HG02943 (cell line): ENCODE measurements at regions not wholly inside any gene's neighbourhood (a gene's known extent, or its start where the extent isn't known, plus 50 kb on each side); places are given as distances from the start of the nearest gene placed in this dataset.

Source experiments
- ATAC-seq: cut with Tn5 transposase; IDR thresholded peaks from one replicate; pipeline ENCODE4 v1.9.1; 2021; ENCODE audit warnings: mild to moderate bottlenecking, low read depth, moderate library complexity; ENCODE audit not compliant: unreplicated experiment

DNA sequence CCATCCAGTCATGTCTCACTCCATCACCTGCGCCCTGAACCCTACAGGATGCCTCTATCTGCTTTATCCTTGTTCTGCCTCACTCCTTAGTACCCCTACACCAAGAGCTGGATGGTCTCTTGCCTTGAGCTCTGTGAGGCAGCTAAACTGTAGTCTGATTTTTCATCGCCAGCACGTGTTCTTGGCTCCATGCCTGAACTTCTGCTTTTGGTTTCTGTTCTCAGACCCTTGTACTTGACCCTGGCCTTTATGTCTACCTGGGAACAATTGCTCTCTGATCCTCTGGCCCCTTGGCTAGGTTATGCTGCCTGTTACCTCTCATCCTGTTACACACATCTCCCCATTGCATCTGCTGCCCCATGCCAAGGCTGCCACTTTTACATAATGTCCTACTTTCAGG is 318.0 kb upstream of the LMCD1 start:
- ATAC-seq: no peak

DNA sequence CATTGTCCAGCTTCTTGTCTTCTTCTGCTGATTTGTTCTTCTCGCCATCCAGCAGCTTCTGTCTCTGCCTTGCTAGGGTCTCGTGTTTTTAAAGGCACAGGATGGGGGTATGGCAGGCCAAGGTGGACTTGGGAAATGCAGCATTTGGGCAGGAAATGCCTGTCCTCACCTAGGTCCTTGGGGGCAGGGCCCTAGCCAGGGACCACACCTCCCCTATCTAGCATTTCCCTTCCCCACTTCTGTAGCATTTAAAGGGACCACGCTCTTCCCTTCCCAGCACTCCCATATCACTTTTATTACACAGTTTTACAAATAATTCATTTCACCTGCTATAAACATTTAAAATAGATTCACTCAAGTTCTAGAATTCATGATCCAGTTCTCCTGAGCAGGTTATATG is 315.4 kb upstream of the LMCD1 start:
- no peak for ATAC-seq

DNA sequence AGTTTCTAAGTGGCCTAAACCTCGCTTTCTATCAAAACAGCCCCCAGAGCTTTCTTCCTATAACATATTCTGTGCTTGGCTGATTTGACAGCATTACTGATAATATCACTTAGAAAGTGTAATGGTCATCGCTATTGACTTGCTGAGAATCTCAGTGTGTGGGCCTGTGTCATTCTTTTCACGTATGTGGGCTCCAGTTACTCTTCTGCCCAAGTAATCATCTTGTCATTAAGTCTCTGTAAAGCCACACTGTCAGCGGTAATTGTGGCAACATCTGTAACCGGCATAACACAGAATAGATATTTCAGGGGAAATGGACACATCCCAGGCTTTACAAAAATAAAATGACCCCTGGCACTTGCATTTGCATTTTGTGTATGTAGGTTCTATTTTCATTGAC is 313.6 kb upstream of the LMCD1 start:
- ATAC-seq: no peak

DNA sequence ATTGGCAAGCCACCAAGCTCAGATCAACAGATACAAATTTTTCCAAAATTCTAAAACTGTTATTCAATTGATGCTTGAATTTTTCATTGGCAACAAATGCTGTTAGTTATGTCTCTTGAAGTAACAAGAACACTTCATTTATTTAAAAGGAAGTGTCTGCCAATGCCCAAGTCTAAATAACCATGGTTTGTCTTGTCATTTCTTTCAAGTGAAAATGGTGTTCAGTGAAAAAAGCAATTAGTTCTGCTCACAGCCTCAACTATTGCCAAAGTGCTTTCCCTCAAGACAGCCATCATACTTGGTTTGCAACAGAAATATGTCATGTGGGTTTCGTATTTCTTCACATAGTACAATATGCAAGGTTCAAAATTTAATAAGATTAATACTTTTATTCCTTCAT is 312.6 kb upstream of the LMCD1 start:
- ATAC-seq: no peak

DNA sequence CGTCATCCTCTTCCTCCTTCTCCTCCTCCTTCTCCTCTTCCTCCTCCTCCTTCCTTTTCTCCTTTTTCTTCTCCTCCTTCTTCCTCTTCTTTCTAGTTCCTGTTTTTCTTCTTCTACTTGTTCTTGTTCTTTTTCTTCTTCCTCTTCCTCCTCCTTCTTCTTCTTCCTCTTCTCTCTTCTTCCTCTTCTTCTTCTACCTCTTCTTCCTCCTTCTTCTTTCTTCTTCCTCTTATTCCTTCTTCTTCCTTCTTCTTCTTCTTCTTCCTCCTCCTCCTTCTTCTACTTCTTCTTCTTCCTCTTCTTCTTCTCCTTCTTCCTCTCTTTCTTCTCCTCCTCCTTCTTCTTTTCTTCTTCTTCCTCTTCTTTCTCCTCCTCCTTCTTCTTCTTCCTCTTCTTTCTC is 310.2 kb upstream of the LMCD1 start:
- ATAC-seq: no peak

DNA sequence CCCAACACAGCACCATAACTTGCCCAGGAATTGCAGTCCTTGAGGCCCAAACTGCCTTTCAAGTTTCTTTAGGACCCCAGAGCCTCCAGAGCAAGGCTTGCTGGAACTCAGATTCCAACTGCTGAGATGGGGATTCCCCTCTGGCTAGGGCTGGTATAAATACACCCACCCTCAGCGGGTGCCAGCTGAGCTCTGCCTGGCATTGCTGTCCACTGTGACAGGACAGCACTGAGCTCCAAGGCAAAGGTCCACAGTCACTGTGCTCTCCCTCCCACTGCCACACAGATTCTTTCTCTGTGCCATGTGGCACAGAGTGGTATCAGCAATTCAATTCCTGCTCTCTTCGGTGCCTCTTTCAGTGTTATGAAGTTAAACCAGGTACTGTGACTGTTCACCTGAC is 304.2 kb upstream of the LMCD1 start:
- ATAC-seq: no peak

DNA sequence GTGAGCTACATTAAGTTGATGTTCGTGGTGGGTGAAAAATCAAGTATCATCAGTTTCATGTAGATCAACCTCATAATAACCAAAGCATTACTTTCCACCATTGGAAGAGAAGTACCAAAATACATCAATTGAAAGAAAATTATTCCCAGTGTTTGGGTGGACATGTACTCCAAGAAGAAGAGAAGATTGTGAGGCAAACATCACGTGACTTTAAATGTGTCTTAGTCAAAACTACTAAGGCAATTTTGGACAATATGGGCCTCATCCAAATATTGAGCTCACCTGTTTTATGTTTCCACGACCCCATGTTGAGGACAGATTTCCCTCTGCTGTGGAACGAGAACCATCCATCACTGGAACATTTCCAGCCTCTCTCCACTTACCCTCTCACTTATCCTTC is 303.0 kb upstream of the LMCD1 start:
- ATAC-seq: no peak

DNA sequence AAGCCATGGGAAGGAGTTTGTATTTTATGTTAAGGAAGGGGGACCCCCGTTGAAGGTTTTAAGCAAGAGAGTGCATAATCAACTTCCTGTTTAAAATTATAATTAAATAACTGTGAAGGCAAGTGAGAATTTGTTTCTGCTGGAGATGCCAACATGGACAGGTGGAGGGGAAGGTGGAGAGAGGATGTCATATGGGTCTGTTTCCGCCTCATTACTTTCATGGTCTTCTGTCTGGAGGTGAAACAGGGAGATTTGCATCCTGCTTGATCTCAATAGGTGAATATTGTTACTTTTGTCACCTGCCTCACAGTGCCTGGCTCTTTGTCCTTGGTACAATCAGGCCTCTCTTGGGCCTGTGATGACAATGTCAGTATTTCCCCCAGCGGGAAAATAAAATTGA is 300.6 kb upstream of the LMCD1 start:
- ATAC-seq: no peak

DNA sequence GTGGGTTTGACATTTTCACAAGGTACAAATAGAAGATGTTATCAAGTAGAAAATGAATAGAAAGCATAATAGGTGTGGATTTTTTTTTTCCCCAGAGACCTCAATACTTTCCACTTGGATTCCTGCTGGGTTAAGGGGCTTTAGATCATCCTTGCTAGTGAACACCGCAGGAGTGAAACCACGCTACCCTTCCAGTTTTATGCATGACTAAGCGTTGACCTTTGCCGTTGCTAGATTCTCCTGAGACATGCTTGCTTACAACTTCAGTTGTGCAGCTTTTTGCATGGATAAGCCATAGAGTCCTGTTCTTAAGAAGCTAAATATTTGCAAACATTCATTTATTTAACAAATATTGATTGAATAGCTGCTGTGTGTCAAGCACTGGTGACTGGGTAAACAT is 299.7 kb upstream of the LMCD1 start:
- ATAC-seq: no peak

DNA sequence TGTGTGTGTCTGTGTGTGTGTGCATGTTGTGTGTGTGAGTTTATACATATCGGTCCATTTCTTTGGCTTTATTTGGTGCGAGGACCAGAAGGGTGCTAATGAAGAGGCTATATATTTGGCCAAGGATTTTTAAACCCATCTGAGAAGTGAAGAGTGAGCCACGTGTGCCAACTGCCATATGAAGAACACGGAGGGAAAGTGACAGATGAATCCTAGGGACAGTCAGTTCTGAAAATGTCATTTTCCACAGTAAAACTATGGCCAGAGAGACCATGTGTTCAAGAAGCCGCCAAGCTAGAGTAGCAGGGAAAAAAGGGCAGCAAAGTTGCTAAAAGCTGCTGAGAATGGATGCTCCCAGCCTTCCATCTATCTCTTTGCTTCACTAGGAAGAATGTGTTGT is 297.3 kb upstream of the LMCD1 start:
- no peak for ATAC-seq

DNA sequence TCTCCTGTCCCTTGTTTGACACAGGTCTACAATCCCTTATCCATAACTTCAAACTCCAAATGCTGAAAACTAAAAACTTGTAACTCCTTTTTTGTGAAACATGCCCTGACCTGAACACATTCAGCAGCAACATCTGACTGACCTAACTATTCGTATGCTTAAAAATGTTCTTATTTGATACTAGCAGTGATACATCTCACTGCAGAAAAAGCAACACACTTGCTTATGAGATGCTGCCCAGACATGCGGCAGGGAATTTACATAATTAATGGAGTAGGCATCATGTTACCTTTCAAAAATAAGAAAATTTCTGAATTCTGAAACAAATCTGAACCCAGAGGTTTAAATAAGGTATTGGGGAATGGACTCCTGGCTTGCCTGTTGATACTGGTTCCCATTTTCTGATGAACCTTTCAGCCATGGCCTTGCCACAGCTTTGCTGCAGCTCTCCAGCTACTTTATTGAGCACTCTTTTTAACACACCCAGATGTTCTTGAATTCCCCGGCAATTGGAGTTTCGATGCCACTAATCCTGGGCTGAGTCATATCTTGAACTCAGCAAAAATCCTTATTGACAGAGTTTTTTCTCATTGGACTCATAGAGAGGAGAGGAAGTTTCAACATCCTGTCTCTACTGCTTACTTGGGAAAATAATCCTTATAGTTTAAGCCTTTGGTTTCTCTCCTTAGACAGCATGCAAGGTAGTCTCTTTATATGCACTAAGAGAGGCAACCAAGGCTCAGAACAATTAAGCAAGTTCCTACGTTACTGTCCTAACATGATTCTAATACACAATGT is 296.6 kb upstream of the LMCD1 start:
- no peak for ATAC-seq

DNA sequence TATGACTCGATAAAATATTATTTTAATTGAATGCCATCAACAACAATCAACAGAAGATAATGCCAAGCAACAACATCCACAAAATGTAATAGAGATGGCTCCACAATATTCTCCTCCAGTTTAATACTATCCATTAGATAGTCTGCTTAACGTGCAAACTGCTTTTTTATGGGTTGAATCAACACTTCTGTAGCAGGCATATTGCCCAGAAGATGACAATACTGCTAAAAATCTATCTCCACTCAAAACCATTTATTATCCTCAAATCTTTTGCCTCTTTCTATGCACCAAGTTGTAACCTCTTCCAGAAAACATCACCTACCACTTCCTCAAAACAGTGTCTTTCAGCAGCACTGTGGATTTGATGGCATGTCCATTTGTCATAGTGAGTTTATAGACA is 295.7 kb upstream of the LMCD1 start:
- ATAC-seq: no peak

DNA sequence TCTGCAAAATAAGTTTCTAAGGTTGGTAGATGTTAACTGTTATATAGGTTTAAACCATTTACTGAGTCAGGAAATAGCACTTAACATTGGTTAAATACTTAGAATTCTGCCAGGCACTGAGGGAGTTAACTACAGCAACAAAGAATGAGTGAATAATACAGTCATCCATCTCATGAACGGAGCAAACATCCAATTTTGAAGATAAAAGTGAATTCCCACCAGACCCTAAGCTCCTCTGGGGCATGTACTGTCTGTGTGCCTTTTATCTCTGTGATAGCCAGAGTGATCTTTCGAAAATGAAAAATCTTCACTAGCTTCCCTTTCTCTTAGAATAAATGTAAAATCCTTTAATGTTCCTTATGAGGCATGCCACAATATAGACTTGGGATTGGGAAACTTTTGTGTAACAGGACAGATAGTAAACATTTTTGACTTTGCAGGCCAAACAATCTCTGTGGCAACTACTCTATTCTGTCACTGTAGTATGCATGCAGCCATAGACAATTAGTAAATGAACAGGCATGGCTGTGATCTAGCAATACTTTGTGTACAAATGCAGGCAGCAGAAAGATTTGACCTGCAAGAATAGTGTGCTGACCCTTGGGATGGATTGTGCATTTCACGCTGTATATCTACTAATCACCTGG is 294.5 kb upstream of the LMCD1 start:
- no peak for ATAC-seq

DNA sequence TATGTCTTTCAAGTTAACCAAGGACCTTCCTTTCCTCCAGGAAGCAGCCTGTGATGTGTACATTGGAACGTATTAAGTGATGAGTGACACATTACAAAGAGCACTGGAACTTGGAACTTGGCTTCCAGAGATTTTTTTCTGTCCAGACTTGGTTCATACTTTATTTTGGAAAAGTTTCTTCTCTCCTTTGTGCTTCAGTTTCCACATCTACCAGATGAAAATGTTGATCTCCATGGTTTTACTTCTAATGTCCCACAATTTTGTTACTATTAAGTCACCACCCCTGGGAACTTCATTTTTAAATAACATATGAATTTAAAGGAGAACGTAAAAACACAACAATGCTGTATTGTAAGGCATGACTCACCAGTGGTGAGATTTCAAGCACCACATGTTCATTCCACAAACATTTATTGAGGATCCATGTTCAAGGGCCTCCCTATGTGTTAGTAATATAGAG is 290.7 kb upstream of the LMCD1 start:
- ATAC-seq: no peak

DNA sequence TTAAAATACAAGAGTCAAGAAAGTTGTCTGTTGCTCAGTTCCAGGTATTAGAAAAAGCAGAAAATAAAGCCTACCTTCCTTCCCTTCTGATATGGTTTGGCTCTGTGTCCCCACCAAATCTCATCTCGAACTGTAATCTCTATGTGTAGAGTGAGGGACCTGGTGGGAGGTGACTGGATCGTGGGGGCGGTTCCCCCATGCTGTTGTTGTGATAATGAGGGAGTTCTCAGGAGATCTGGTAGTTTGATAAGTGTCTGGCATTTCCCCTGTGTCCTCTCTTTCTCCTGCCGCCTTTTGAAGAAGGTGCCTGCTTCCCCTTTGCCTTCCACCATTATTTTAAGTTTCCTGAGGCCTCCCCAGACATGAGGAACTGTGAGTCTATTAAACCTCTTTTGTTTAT is 288.8 kb upstream of the LMCD1 start:
- no peak for ATAC-seq

DNA sequence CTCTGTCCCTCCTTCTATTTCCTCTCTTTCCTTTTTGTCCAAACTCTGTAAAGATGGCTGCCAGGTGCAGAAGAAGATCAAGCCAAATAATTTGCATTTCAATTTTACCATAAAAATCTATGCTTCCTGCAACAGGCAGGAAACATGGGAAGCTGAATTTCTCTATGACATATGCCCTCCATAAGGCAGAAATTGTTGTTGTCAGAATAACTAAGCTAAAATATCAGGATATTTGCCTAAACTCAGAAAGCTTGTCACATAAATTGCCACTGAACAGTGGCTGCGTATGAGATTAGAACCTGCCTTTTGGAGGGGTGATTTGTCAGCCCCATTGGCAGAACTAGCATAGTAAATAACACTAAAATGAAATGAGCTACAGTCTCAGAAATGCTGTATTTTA is 288.3 kb upstream of the LMCD1 start:
- ATAC-seq: no peak

DNA sequence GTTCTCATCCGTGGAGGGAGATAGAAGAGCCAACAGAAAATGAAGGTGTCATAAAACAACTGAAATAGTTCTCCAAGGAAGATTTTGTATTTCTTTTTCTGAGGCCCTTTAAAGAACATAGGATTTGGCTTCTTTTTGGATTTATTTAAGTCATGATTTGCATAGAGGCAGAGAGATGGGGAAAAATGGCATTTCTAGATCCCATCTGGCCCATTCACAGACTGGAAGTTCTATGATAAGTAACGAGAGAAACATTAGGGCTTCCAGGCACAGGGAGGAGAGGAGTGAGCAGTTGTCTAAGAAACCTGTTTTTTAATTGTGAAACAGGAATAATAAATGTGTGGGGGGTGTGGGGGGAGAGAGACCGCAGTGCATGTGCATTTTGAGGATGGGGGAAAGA is 285.8 kb upstream of the LMCD1 start:
- no peak for ATAC-seq

DNA sequence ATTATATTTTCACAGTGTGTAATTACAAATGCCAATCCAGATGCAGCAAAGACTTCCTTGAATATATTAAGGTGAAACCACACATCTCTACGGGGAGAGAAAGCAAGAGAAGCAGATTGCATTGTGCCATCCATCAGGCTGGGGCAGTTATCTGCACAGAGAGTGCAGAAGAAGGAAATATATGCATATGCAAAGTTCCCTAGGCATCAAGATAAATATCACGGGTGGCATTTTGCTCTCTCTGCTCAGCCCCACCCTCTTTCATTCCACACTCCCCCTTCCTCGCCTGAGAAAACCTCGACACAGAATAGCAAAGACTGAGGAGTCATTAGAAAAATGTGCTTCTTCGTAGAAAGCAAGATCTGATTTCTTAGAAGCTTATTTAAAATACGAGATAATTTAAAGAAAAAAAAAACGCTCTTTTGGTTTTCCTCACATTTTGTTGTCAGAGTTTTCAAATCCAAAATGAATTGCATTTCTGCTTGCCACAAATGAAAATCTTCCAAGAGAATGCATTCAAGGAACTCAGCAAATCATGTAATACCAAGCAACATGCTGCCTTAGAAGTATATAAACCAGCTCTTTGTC is 283.2 kb upstream of the LMCD1 start:
- no peak for ATAC-seq

DNA sequence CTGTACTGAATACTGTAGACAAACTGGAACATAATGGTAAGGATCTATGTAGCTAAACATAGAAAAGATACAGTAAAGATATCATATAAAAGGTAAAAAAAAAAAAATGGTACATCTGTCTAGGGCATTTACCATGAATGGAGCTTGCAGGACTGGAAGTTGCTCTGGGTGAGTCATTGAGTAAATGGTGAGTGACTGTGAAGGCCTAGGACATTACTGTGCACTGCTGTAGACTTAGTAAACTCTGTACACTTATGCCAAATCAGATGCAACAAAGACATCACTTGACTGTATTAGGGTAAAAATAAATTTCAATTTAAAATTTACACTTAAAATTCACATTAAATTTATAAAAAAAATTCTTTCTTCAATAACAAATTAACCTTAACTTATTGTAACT is 281.3 kb upstream of the LMCD1 start:
- no peak for ATAC-seq

DNA sequence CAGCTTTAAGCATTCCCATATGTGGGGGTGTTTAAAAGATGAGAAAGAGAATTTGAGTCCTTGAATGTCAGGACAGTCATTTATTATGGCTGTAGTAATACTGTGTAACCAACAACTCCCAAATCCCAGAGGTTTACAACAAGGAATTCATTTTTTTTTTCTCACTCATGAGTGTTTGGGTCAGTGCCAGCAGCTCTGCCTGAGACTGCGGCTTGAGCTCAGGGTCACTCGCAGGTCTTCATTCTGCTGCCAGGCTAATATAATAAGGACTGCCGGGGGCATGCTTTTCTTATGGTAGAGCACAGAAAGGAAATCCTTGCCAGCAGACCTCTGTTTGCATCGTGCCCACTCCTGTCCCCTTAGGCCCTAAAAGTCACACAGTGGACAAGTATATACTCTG is 277.9 kb upstream of the LMCD1 start:
- no peak for ATAC-seq

DNA sequence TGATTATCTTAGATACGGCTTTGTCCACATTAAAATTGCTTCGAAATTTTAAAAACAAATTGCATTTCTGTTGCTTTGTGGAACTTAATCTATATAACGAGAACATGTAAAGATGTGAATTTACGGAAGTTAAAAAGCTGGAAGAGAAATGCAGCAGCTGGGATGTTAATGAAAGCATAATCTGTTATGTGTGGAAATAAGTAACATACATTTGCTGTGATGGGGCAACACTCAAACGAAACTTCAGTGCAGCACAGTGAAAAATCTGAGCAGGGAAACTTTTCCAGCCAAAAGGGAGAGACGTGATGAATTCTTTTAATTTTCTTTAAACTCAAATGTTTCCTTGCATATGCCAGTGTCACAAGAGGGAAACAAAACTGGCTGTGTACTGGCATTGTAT is 276.7 kb upstream of the LMCD1 start:
- no peak for ATAC-seq

DNA sequence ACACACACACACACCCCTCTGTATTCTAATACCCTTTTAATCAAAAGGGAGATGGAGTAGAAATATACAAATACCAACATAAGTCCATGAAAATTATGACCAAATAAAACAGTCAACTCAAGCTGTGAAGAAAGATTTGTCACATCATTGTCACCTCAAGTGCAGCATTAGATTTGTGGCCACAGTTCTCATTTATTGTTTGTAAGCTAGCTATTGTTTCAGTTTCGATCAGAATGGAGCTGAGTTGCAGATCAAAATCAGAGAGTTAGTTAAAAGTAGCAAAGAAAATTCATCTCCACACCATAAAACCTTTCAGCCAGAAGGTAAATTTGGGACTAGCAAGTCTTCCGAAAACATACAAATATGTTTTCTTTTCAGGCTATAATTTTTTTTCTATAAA is 267.7 kb upstream of the LMCD1 start:
- ATAC-seq: no peak
